ENCODE measurements at regions not wholly inside any gene's neighbourhood (a gene's known extent, or its start where the extent isn't known, plus 50 kb on each side); places are given as distances from the start of the nearest gene placed in this dataset.

- Histone ChIP-seq H3K9me3 (no peaks in the 10 kb centered on the region), H3K4me2 (no peak overlapping the region), H3K9me2 (no peaks in the 10 kb centered on the region), H3K27me3 (ENCODE audit: insufficient read depth) (no peaks in the 10 kb centered on the region), H2AFZ (ENCODE audit: low read depth) (no peak overlapping the region), H3K9ac (no peak overlapping the region), H3F3A (replicated peaks; ENCODE audit: insufficient read depth) (no peaks in the 10 kb centered on the region), H3K4me3 (ENCODE audit: low read depth in 2 of 2, low read length in 1 of 2) (no peak overlapping the region), H3K4me1 (ENCODE audit: control insufficient read depth in 1 of 2, insufficient read depth in 2 of 2, low read depth in 1 of 2, low read length in 1 of 2) (no peaks in the 10 kb centered on the region), H4K20me1 (ENCODE audit: insufficient read depth) (no peaks in the 10 kb centered on the region), H3K27ac (ENCODE audit: low read depth in 2 of 2, low read length in 1 of 2) (no peak overlapping the region), H3K36me3 (replicated peaks in 1 of 2; ENCODE audit: control insufficient read depth in 1 of 2, insufficient read depth in 2 of 2, low read length in 1 of 2) (no peaks in the 10 kb centered on the region), H3K79me2 (ENCODE audit: insufficient read depth) (no peaks in the 10 kb centered on the region)
- TF ChIP-seq CTCF (IDR thresholded peaks at IDR 0.05), result no peak
- WGBS (ENCODE audit: low lambda C conversion rate), result 23% methylated on average over 3 of the region's 3 CpGs
- CTCF ChIA-PET, result no interaction called here
- no peak for DNase-seq
- POLR2A ChIA-PET, result no interaction called here
These were observed 210.9 kb upstream of the NDST3 start for GRCh38 chr4:117823388-117823787.

GRCh38 chr4:117825600-117825999 is 208.7 kb upstream of the NDST3 start:
- no peaks in the 10 kb centered on the region for H3K9me3 ChIP-seq
- POLR2A ChIA-PET, result no interaction called here

GRCh38 chr4:117831060-117831683 is 203.1 kb upstream of the NDST3 start:
- no peak overlapping the region for H2AFZ ChIP-seq (ENCODE audit: low read depth)
- DNase-seq, result no peak
- H3K9ac ChIP-seq, result no peak overlapping the region
- no peak overlapping the region for H3K4me3 ChIP-seq (ENCODE audit: low read depth in 2 of 2, low read length in 1 of 2)
- no peaks in the 10 kb centered on the region for H3K9me2 ChIP-seq
- ChIA-PET CTCF (no interaction called here), POLR2A (no interaction called here)
- 63% methylated on average over 8 of the region's 10 CpGs for WGBS (ENCODE audit: low lambda C conversion rate)
- H3K4me2 ChIP-seq, result no peak overlapping the region
- no peaks in the 10 kb centered on the region for H3K9me3 ChIP-seq
- H3K36me3 ChIP-seq (replicated peaks in 1 of 2; ENCODE audit: control insufficient read depth in 1 of 2, insufficient read depth in 2 of 2, low read length in 1 of 2), result no peaks in the 10 kb centered on the region
- no peak overlapping the region for H3K27ac ChIP-seq (ENCODE audit: low read depth in 2 of 2, low read length in 1 of 2)
- H3K4me1 ChIP-seq (ENCODE audit: control insufficient read depth in 1 of 2, insufficient read depth in 2 of 2, low read depth in 1 of 2, low read length in 1 of 2), result no peaks in the 10 kb centered on the region
- H4K20me1 ChIP-seq (ENCODE audit: insufficient read depth), result no peaks in the 10 kb centered on the region
- no peaks in the 10 kb centered on the region for H3K27me3 ChIP-seq (ENCODE audit: insufficient read depth)
- no peaks in the 10 kb centered on the region for H3K79me2 ChIP-seq (ENCODE audit: insufficient read depth)
- TF ChIP-seq GABPA (IDR thresholded peaks at IDR 0.05; ENCODE audit: low read depth) (no peak), GATA2 (CRISPR knock-in tag; IDR thresholded peaks at IDR 0.05) (no peak), NRF1 (IDR thresholded peaks at IDR 0.05; ENCODE audit: low read depth, low read length) (no peak), EP300 (IDR thresholded peaks at IDR 0.05; ENCODE audit: borderline replicate concordance in 1 of 2, low read depth in 1 of 2, low read length in 1 of 2) (no peak), TAF1 (IDR thresholded peaks at IDR 0.05; ENCODE audit: borderline replicate concordance, low read depth, low read length) (no peak), TEAD4 (IDR thresholded peaks at IDR 0.05; ENCODE audit: borderline replicate concordance, insufficient read depth) (no peak), SIN3A (IDR thresholded peaks at IDR 0.05; ENCODE audit: borderline replicate concordance, low read depth, low read length) (no peak), MXI1 (IDR thresholded peaks at IDR 0.05; ENCODE audit: low read depth, low read length) (no peak), RAD21 (IDR thresholded peaks at IDR 0.05; ENCODE audit: low read length) (no peak)
- no peaks in the 10 kb centered on the region for H3F3A ChIP-seq (replicated peaks; ENCODE audit: insufficient read depth)

More at GRCh38 chr4:117825600-117825999, 208.7 kb upstream of the NDST3 start:
- CTCF ChIA-PET, result no interaction called here
- H3K36me3 ChIP-seq (replicated peaks in 1 of 2; ENCODE audit: control insufficient read depth in 1 of 2, insufficient read depth in 2 of 2, low read length in 1 of 2), result no peaks in the 10 kb centered on the region
- no peaks in the 10 kb centered on the region for H3K9me2 ChIP-seq
- no peak overlapping the region for H3K9ac ChIP-seq
- no peaks in the 10 kb centered on the region for H3K4me1 ChIP-seq (ENCODE audit: control insufficient read depth in 1 of 2, insufficient read depth in 2 of 2, low read depth in 1 of 2, low read length in 1 of 2)
- no peak overlapping the region for H2AFZ ChIP-seq (ENCODE audit: low read depth)
- no peaks in the 10 kb centered on the region for H4K20me1 ChIP-seq (ENCODE audit: insufficient read depth)
- H3K4me3 ChIP-seq (ENCODE audit: low read depth in 2 of 2, low read length in 1 of 2), result no peak overlapping the region
- no peaks in the 10 kb centered on the region for H3K79me2 ChIP-seq (ENCODE audit: insufficient read depth)
- TF ChIP-seq FOSL2 (IDR thresholded peaks at IDR 0.05; ENCODE audit: borderline replicate concordance, low read depth) (no peak), TEAD4 (IDR thresholded peaks at IDR 0.05; ENCODE audit: borderline replicate concordance, insufficient read depth) (no peak), GATA2 (CRISPR knock-in tag; IDR thresholded peaks at IDR 0.05) (no peak)
- no peaks in the 10 kb centered on the region for H3K27me3 ChIP-seq (ENCODE audit: insufficient read depth)
- H3K4me2 ChIP-seq, result no peak overlapping the region
- 4% methylated on average over 1 of the region's 1 CpG for WGBS (ENCODE audit: low lambda C conversion rate)
- H3K27ac ChIP-seq (ENCODE audit: low read depth in 2 of 2, low read length in 1 of 2), result no peak overlapping the region
- DNase-seq, result no peak
- H3F3A ChIP-seq (replicated peaks; ENCODE audit: insufficient read depth), result no peaks in the 10 kb centered on the region

Measured in SK-N-SH (cell line).